Trophoblast cell (in vitro differentiated cells and primary cell): ENCODE measurements at regions not wholly inside any gene's neighbourhood (a gene's known extent, or its start where the extent isn't known, plus 50 kb on each side); places are given as distances from the start of the nearest gene placed in this dataset.

ENCODE experiments used
- DNase-seq, 2 donors: peaks; one replicate each; pipeline ENCODE4 v3.0.0-alpha.2; 2016
- H2AFZ ChIP-seq: 2 replicates; pipeline ENCODE4 v1.6.1; 2013; ENCODE audit warnings: low read length, moderate library complexity, mild to moderate bottlenecking; ENCODE audit not compliant: insufficient read depth, poor library complexity
- H2AK5ac ChIP-seq: 2 replicates; pipeline ENCODE4 v1.6.1; 2013; ENCODE audit warnings: mild to moderate bottlenecking, low read length
- H2BK120ac ChIP-seq: 2 replicates; pipeline ENCODE4 v1.6.1; 2013; ENCODE audit warnings: low read length, mild to moderate bottlenecking, moderate library complexity; ENCODE audit not compliant: insufficient read depth, poor library complexity
- H2BK12ac ChIP-seq: 2 replicates; pipeline ENCODE4 v1.6.1; 2013; ENCODE audit warnings: mild to moderate bottlenecking, low read length, moderate library complexity
- H2BK5ac ChIP-seq: 2 replicates; pipeline ENCODE4 v1.6.1; 2013; ENCODE audit warnings: low read length, low read depth, moderate library complexity, mild to moderate bottlenecking; ENCODE audit not compliant: poor library complexity
- H3K14ac ChIP-seq: 2 replicates; pipeline ENCODE4 v1.6.1; 2013; ENCODE audit warnings: mild to moderate bottlenecking, low read length
- H3K18ac ChIP-seq: 2 replicates; pipeline ENCODE4 v1.6.1; 2013; ENCODE audit warnings: mild to moderate bottlenecking, low read length
- H3K23ac ChIP-seq: 2 replicates; pipeline ENCODE4 v1.6.1; 2013; ENCODE audit warnings: low read length
- H3K27ac ChIP-seq: 2 replicates; pipeline ENCODE4 v1.5.1; 2013; ENCODE audit warnings: low read depth, mild to moderate bottlenecking, inconsistent platforms, low read length, moderate library complexity
- H3K27me3 ChIP-seq: 2 replicates; pipeline ENCODE4 v1.6.1; 2013; ENCODE audit warnings: inconsistent platforms, mild to moderate bottlenecking, low read length, moderate library complexity; ENCODE audit not compliant: insufficient read depth
- H3K36me3 ChIP-seq, 2 experiments: 1 replicate in 1 of 2; 2 replicates in 1 of 2; pipeline ENCODE4 v1.6.1; 2013; ENCODE audit warnings: low read length in 2 of 2, mild to moderate bottlenecking in 2 of 2, moderate library complexity in 1 of 2; ENCODE audit not compliant: insufficient read depth in 2 of 2, control insufficient read depth in 1 of 2
- H3K4ac ChIP-seq: 2 replicates; pipeline ENCODE4 v1.6.1; 2013; ENCODE audit warnings: low read depth, mild to moderate bottlenecking, low read length, moderate library complexity
- H3K4me1 ChIP-seq, 2 experiments: 1 replicate in 1 of 2; 2 replicates in 1 of 2; pipeline ENCODE4 v1.6.1; 2013; ENCODE audit warnings: low read length in 2 of 2, mild to moderate bottlenecking in 2 of 2, moderate library complexity in 1 of 2; ENCODE audit not compliant: insufficient read depth in 2 of 2, control insufficient read depth in 1 of 2
- H3K4me2 ChIP-seq: 2 replicates; pipeline ENCODE4 v1.6.1; 2013; ENCODE audit warnings: inconsistent platforms, mild to moderate bottlenecking, low read length, moderate library complexity
- H3K4me3 ChIP-seq: 2 replicates; pipeline ENCODE4 v1.5.1; 2013; ENCODE audit warnings: mild to moderate bottlenecking, low read depth, low read length, inconsistent platforms
- H3K79me1 ChIP-seq: one replicate; pipeline ENCODE4 v1.6.1; 2013; ENCODE audit warnings: low read length
- H3K79me2 ChIP-seq: 2 replicates; pipeline ENCODE4 v1.6.1; 2013; ENCODE audit warnings: low read length, mild to moderate bottlenecking; ENCODE audit not compliant: control insufficient read depth, insufficient read depth, poor library complexity
- H3K9ac ChIP-seq: 2 replicates; pipeline ENCODE4 v1.6.1; 2013; ENCODE audit warnings: mild to moderate bottlenecking, low read length
- H3K9me3 ChIP-seq: 2 replicates; pipeline ENCODE4 v1.6.1; 2013; ENCODE audit warnings: low read depth, mild to moderate bottlenecking, control low read depth, inconsistent platforms, low read length; ENCODE audit not compliant: insufficient read depth
- H4K12ac ChIP-seq: 2 replicates; pipeline ENCODE4 v1.6.1; 2013; ENCODE audit warnings: low read depth, mild to moderate bottlenecking, low read length, moderate library complexity
- H4K8ac ChIP-seq: 2 replicates; pipeline ENCODE4 v1.6.1; 2013; ENCODE audit warnings: low read depth, mild to moderate bottlenecking, low read length, moderate library complexity
- H4K91ac ChIP-seq: one replicate; pipeline ENCODE4 v1.6.1; 2013; ENCODE audit warnings: low read depth, mild to moderate bottlenecking, low read length, moderate library complexity
- WGBS: extraction: QIAGEN DNeasy Blood & Tissue Kit; methylation state at CpG from one replicate; pipeline ENCODE4 v1.1.7; 2013; ENCODE audit warnings: missing lambda C conversion rate; ENCODE audit not compliant: insufficient read length, insufficient coverage; ENCODE audit errors: extremely low coverage; 5-methylcytosine and 5-hydroxymethylcytosine counted together

GRCh38 chr2:11940121-11940743 lies 193.8 kb downstream of the LPIN1 start:
- no CpG with 5 or more reads among the region's 3 CpGs for WGBS
- Histone ChIP-seq H3K9ac (no peak overlapping the region), H3K27me3 (no peaks in the 10 kb centered on the region), H3K18ac (no peak overlapping the region), H2BK5ac (no peak overlapping the region), H4K8ac (no peak overlapping the region), H2BK120ac (no peak overlapping the region), H3K4me1 (no peaks in the 10 kb centered on the region), H3K27ac (no peak overlapping the region), H3K23ac (no peak overlapping the region), H3K4me3 (no peak overlapping the region), H3K4ac (no peak overlapping the region), H3K79me1 (no peaks in the 10 kb centered on the region), H3K9me3 (no peaks in the 10 kb centered on the region), H2AFZ (no peak overlapping the region), H4K12ac (no peak overlapping the region), H4K91ac (no peak overlapping the region), H3K79me2 (no peaks in the 10 kb centered on the region), H2BK12ac (no peak overlapping the region), H2AK5ac (no peak overlapping the region), H3K14ac (no peak overlapping the region), H3K4me2 (no peak overlapping the region), H3K36me3 (no peaks in the 10 kb centered on the region)
- no peak for DNase-seq

DNA sequence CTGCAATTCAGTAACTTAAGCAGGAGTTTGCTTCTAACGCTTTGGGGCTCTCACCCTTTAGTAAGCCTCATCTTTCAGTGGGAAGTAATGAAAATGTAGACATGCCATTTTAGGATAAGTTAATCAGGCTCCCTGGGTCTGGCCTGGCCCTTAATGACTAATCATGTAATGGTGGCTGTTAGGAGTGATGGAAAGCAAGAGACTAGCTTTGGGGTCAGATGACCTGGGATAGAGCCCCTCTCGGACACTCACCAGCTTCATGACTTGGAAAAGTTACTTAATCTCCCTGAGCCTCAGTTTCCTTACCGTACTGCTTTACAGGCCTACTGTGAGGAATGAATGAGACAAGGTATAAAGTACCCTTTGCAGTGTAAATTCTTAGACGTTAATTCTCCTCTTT lies 194.4 kb downstream of the LPIN1 start:
- H2AK5ac ChIP-seq: no peak overlapping the region
- no peak overlapping the region for H3K23ac ChIP-seq
- H4K12ac ChIP-seq: no peak overlapping the region
- H3K4me3 ChIP-seq: no peak overlapping the region
- no peaks in the 10 kb centered on the region for H3K79me1 ChIP-seq
- no peak overlapping the region for H2BK120ac ChIP-seq
- no peak overlapping the region for H3K4ac ChIP-seq
- H2AFZ ChIP-seq: no peak overlapping the region
- H3K27ac ChIP-seq: no peak overlapping the region
- no peak overlapping the region for H3K14ac ChIP-seq
- no peak overlapping the region for H3K4me2 ChIP-seq
- no peak for DNase-seq
- no peaks in the 10 kb centered on the region for H3K9me3 ChIP-seq
- no peaks in the 10 kb centered on the region for H3K27me3 ChIP-seq
- H3K36me3 ChIP-seq: no peaks in the 10 kb centered on the region
- WGBS: no CpG with 5 or more reads among the region's 4 CpGs
- H2BK5ac ChIP-seq: no peak overlapping the region
- H3K18ac ChIP-seq: no peak overlapping the region
- H3K79me2 ChIP-seq: no peaks in the 10 kb centered on the region
- no peak overlapping the region for H4K8ac ChIP-seq
- no peaks in the 10 kb centered on the region for H3K4me1 ChIP-seq
- no peak overlapping the region for H3K9ac ChIP-seq
- H4K91ac ChIP-seq: no peak overlapping the region
- no peak overlapping the region for H2BK12ac ChIP-seq

GRCh38 chr2:11941201-11942177 lies 195.1 kb downstream of the LPIN1 start:
- no peak overlapping the region for H3K18ac ChIP-seq
- WGBS: no CpG with 5 or more reads among the region's 17 CpGs
- H4K8ac ChIP-seq: no peak overlapping the region

DNA sequence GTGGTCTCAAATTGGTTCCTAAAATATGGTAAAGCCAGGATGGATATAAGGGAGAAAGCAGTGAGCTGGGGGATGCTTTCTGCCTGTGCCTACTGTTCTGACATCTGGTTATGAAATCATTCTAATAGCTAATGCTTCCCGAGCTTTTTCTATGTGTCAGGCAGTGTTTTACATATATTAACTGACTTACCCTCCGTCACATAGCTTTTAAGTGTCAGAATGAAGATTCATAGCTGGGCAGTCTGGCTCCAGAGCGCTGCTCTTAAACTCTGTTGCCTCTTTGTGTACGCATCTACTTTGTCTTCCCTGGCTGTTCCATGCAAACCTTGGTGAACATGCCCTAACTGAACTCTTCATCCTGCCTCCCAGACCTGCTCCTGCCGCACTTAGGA lies 195.7 kb downstream of the LPIN1 start:
- Histone ChIP-seq H2AFZ (no peak overlapping the region), H3K4me3 (no peak overlapping the region), H4K91ac (no peak overlapping the region), H3K23ac (no peak overlapping the region), H2BK12ac (no peak overlapping the region), H2BK5ac (no peak overlapping the region), H3K4ac (no peak overlapping the region), H3K9ac (no peak overlapping the region), H3K9me3 (no peaks in the 10 kb centered on the region), H3K79me2 (no peaks in the 10 kb centered on the region), H3K4me2 (no peak overlapping the region), H3K14ac (no peak overlapping the region), H3K27ac (no peak overlapping the region), H3K4me1 (no peaks in the 10 kb centered on the region), H3K79me1 (no peaks in the 10 kb centered on the region), H2AK5ac (no peak overlapping the region), H3K27me3 (no peaks in the 10 kb centered on the region), H4K12ac (no peak overlapping the region), H4K8ac (no peak overlapping the region), H3K18ac (no peak overlapping the region), H3K36me3 (no peaks in the 10 kb centered on the region), H2BK120ac (no peak overlapping the region)
- DNase-seq: no peak
- WGBS: no CpG with 5 or more reads among the region's 5 CpGs

More at GRCh38 chr2:11941201-11942177, 195.1 kb downstream of the LPIN1 start:
- H3K36me3 ChIP-seq: no peaks in the 10 kb centered on the region
- no peaks in the 10 kb centered on the region for H3K4me1 ChIP-seq
- no peak overlapping the region for H2AK5ac ChIP-seq
- H3K14ac ChIP-seq: no peak overlapping the region
- no peak overlapping the region for H3K27ac ChIP-seq
- no peak overlapping the region for H3K4me3 ChIP-seq
- H4K91ac ChIP-seq: no peak overlapping the region
- no peaks in the 10 kb centered on the region for H3K79me1 ChIP-seq
- no peaks in the 10 kb centered on the region for H3K9me3 ChIP-seq
- no peak overlapping the region for H3K4ac ChIP-seq
- no peak overlapping the region for H3K9ac ChIP-seq
- H3K23ac ChIP-seq: no peak overlapping the region
- H2BK120ac ChIP-seq: no peak overlapping the region
- no peak overlapping the region for H2BK5ac ChIP-seq
- H2BK12ac ChIP-seq: no peak overlapping the region
- no peaks in the 10 kb centered on the region for H3K27me3 ChIP-seq
- H3K79me2 ChIP-seq: no peaks in the 10 kb centered on the region
- H4K12ac ChIP-seq: no peak overlapping the region
- no peak overlapping the region for H2AFZ ChIP-seq
- DNase-seq: no peak
- H3K4me2 ChIP-seq: no peak overlapping the region
